A673 (cell line): ENCODE measurements at regions not wholly inside any gene's neighbourhood (a gene's known extent, or its start where the extent isn't known, plus 50 kb on each side); places are given as distances from the start of the nearest gene placed in this dataset.

Experiments
- CTCF ChIP-seq: fragments of 300-800, 200-600 bp; sonication (generic); conservative IDR thresholded peaks from 2 replicates; pipeline ENCODE4 v1.5.1; 2017; ENCODE audit warnings: low read depth, mild to moderate bottlenecking, antibody characterized with exemption, low read length, moderate library complexity, mixed read lengths
- EZH2 ChIP-seq: fragments of 200-600 bp; sonication (generic); IDR thresholded peaks from 2 replicates; pipeline ENCODE4 v1.6.1; 2017; ENCODE audit warnings: borderline replicate concordance, low read depth, mild to moderate bottlenecking, mixed read lengths, antibody characterized with exemption, low read length; ENCODE audit not compliant: poor library complexity, severe bottlenecking

DNA sequence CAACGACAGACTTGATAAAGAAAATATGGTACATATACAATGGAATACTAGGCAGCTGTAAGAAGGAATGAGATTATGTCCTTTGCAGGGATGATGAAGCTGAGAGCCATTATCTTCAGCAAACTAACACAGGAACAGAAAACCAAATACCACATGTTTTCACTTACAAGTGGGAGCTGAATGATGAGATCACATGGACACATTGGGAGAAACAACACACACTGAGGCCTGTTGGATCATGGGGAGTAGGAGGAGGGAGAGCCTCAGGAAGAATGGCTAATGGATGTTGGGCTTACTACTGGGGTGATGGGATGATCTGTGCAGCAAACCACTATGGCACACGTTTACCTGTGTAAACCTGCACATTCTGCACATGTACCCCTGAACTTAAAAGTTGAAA, 209.7 kb downstream of the SPRY1 start:
- TF ChIP-seq CTCF (no peak), EZH2 (no peak)
